ENCODE measurements at regions not wholly inside any gene's neighbourhood (a gene's known extent, or its start where the extent isn't known, plus 50 kb on each side); places are given as distances from the start of the nearest gene placed in this dataset.

DNA sequence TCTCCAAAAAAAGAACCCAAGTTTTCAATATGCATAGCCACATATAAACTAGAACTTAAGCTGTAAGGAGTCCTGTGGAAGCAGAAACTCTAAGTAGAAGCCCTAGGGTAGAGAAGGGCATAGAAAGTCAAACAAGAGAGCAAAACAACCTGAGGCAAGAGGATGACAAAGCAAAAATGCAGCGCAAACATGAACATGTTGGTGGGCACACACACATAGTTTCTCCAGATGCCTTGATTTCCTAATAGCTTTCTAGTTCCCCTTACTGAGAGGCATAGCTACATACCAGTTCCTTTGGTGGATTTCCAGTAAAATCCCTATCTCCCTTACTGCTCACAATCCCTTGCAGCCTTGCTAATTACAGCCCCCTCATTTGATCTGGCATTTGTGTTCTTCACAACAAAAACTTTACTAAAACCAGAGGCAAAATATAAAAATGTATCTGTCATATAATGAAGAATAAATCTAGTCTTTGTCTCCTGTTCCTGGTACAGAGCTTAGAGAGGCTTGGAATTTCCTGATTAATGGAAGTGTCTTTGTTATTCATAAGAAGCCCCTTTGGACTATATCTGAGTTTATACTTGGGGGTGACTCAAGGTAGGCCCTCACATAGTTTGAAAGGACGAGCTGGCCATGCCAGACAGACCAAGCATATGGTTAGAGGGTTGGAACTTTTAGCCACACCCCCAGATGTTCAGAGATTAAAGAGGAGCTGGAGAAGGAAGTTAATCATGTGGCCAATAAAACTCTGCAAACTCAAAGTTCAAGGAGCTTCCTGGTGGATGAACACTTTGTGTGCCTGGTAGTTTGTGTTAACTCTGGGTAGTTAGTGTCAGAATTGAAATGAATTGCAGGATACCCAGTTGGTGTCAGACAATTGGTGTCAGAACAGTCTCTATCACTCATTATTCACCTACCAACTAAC, 52.7 kb upstream of the ZCCHC13 start:
- Mint-ChIP-seq H3K27me3 (no peaks in the 10 kb centered on the region), H3K4me3 (no peak overlapping the region), H3K4me1 (no peaks in the 10 kb centered on the region), H3K9me3 (no peaks in the 10 kb centered on the region), H3K36me3 (ENCODE audit: low read depth) (peaks cover 20% of the 10 kb centered on the region), H3K27ac (peak overlapping the region; percentile 35)
- no peak for DNase-seq
- ATAC-seq: no peak

DNA sequence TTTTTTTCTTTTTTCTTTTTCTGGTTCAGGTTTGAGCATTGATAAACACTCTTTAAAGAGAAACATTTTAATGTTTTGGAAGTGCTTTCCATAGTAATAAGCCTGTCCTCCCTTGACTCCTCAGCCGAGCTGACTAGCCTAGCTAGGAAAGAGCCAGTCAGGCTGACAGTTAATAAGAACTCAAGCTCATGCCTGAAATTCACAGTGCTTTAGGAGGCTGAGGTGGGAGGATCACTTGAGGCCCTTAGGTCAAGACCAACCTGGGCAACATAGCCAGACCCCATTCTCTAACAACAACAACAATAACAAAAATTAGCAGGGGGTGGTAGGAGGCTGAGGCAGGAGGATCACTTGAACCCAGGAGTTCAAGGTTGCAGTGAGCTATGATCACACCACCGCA, 53.4 kb upstream of the ZCCHC13 start:
- peak overlapping the region; percentile 35 for H3K27ac Mint-ChIP-seq
- ATAC-seq (no peak), DNase-seq (no peak)
- no peaks in the 10 kb centered on the region for H3K27me3 Mint-ChIP-seq
- no peak overlapping the region for H3K4me3 Mint-ChIP-seq
- no peaks in the 10 kb centered on the region for H3K4me1 Mint-ChIP-seq
- H3K36me3 Mint-ChIP-seq (ENCODE audit: low read depth): peaks cover 16% of the 10 kb centered on the region
- no peaks in the 10 kb centered on the region for H3K9me3 Mint-ChIP-seq

DNA sequence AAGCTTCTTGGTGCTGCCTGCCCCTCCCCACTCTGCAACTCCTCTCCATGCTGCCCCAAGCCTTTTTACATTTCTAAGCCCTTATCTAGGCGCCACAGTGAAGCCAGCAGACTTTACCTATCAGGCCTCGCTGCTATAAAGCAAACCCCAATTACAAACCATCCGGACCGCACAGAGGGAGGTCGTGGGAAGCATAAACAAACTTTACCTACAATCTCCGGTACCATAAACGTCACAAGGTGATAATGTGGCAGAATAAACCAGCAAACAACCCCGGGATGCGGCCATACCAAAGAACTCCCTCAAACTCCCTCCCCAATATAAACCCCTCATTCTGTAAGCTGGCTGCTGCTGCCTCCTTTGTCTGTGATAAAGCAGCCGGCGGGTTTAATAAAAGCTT, 54.0 kb upstream of the ZCCHC13 start:
- H3K4me3 Mint-ChIP-seq: no peak overlapping the region
- ATAC-seq (no peak), DNase-seq (no peak)
- H3K36me3 Mint-ChIP-seq (ENCODE audit: low read depth): peaks cover 16% of the 10 kb centered on the region
- no peaks in the 10 kb centered on the region for H3K9me3 Mint-ChIP-seq
- H3K27ac Mint-ChIP-seq: no peak overlapping the region
- H3K4me1 Mint-ChIP-seq: no peaks in the 10 kb centered on the region
- no peaks in the 10 kb centered on the region for H3K27me3 Mint-ChIP-seq

DNA sequence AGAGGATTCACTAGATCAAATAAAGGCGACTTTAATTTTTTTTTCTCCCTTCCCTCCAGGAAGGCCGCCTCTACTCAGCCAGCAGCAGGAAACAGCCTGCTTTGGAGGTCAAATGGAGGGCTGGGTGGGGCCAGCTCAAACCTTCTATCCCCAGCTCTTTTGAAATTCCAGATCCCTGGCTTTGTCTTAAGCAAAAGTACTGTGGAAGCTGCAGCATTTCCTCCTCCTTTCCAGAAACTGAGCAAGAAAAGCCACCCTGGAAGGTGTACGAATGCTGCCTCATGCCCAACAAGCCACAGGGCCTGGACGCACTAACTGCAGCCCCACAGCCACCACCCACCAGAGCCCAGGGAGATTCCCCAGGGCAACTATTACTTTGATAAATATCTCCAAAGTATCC, 55.1 kb upstream of the ZCCHC13 start:
- H3K27me3 Mint-ChIP-seq: no peaks in the 10 kb centered on the region
- no peaks in the 10 kb centered on the region for H3K9me3 Mint-ChIP-seq
- ATAC-seq: no peak
- H3K36me3 Mint-ChIP-seq (ENCODE audit: low read depth): peaks cover 14% of the 10 kb centered on the region
- H3K4me3 Mint-ChIP-seq: no peak overlapping the region
- DNase-seq: no peak
- no peaks in the 10 kb centered on the region for H3K4me1 Mint-ChIP-seq
- no peak overlapping the region for H3K27ac Mint-ChIP-seq

DNA sequence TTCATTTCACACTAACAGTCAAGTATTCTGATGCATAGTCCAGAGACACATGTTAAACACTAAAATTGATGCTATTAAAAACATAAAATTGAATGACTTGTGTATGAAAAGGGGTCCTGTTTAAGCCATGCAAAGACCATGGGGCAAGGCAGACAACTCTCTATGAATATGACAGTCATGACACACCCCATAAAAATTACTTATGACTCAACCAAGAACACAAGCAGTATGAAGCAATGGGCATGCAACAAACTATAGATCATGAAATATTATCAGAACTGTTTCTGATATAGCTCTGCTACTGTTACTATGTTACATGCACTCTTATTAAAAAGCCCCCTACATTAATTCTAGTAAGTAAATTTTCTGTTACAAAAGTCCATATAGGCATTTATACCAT, 57.5 kb upstream of the ZCCHC13 start:
- Mint-ChIP-seq H3K27ac (no peak overlapping the region), H3K4me3 (no peak overlapping the region), H3K9me3 (no peaks in the 10 kb centered on the region), H3K36me3 (ENCODE audit: low read depth) (peaks cover 20% of the 10 kb centered on the region), H3K4me1 (peaks cover 2% of the 10 kb centered on the region), H3K27me3 (no peaks in the 10 kb centered on the region)
- ATAC-seq (no peak), DNase-seq (no peak)

DNA sequence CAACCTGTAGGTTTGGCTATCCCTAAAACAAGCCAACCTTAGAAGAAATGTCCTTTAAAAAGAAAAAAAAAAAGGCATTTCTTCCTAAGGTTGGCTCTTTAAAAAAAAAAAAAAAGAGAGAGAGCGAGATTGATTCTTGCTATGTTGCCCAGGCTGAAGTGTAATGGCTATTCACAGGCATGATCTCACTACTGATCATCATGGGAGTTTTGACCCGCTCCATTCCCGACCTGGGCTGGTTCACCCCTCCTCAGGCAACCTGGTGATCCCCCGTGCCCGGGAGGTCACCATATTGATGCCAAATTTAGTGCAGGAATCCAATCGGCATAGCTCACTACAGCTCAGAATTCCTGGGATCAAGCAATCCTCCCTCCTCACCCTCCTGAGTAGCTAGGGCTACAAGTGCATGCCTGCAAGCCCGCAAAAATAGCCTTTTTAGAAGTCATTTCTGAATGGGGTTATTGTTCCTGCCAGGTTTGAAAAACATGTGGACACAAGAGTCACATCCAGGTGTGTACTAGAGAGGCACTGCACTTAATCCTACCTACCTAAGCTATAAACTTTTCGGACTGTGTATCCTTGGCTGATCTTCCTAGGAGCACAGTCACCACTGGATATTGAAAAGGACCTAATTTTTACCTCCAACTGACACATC, 61.4 kb upstream of the ZCCHC13 start:
- H3K36me3 Mint-ChIP-seq (ENCODE audit: low read depth): peaks cover 17% of the 10 kb centered on the region
- no peak overlapping the region for H3K4me3 Mint-ChIP-seq
- H3K27ac Mint-ChIP-seq: no peak overlapping the region
- no peaks in the 10 kb centered on the region for H3K9me3 Mint-ChIP-seq
- DNase-seq (no peak), ATAC-seq (no peak)
- H3K4me1 Mint-ChIP-seq: peaks cover 2% of the 10 kb centered on the region
- no peaks in the 10 kb centered on the region for H3K27me3 Mint-ChIP-seq

DNA sequence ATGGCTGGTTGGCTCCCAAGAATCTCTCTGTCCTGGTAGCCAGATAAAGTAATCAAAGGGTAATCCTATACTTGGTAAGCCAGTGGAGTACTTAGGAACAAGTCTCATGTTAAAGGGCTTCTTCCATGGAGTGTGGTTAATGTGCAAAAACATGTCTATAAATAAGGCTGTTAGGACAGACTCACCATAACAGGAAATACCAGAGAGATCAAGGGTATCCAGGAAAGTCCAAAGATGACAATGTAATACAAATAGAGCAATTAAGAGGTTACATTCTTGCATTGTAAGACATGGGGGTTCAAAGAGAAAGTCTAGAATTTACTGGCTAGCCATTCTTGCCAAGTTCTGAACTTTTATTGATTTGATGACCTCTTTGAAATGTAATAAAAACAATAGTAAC, 61.9 kb upstream of the ZCCHC13 start:
- H3K9me3 Mint-ChIP-seq: no peaks in the 10 kb centered on the region
- H3K27ac Mint-ChIP-seq: no peak overlapping the region
- peaks cover 2% of the 10 kb centered on the region for H3K4me1 Mint-ChIP-seq
- H3K27me3 Mint-ChIP-seq: no peaks in the 10 kb centered on the region
- DNase-seq (no peak), ATAC-seq (no peak)
- H3K36me3 Mint-ChIP-seq (ENCODE audit: low read depth): peaks cover 17% of the 10 kb centered on the region
- no peak overlapping the region for H3K4me3 Mint-ChIP-seq

DNA sequence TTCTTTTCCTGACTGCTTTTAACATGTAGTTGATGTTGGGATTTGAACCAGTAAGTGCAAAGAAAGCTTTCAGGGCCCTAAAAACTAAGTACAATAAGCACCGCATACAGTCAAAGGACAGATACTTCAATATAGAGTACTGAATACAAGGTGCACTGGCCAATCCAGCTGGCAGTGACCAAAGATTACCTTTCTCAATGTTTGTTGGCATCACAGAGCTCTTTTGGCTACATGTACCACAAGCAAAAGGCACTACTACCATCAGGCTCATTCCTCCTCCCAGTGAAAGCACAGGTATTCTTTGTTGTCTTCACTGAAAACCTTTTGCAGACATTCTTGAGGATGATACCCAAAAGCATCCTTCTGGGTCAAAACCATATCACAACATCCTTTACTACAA, 65.2 kb upstream of the ZCCHC13 start:
- Mint-ChIP-seq H3K4me1 (peaks cover 2% of the 10 kb centered on the region), H3K9me3 (no peaks in the 10 kb centered on the region), H3K27me3 (no peaks in the 10 kb centered on the region), H3K27ac (no peak overlapping the region), H3K36me3 (ENCODE audit: low read depth) (peaks cover 14% of the 10 kb centered on the region), H3K4me3 (no peak overlapping the region)
- DNase-seq (no peak), ATAC-seq (no peak)

DNA sequence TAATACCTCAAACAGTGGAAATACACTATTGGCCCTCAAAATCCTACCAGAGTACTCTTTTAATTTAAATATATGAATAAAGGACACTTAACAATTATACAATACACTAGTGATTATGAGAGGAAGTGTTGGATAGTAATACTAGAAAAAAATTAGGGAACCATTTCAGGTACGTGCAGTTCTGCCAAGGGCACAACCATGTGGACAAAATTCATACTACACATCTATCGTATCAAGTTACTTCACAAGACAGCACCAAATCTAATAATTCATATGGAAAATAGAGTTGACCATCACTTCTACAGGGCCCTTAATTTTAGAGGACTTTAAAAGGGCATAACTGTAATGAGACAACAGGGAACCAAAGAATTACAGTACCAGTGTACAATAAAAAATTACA, 69.2 kb upstream of the ZCCHC13 start:
- no peak overlapping the region for H3K27ac Mint-ChIP-seq
- no peak overlapping the region for H3K4me3 Mint-ChIP-seq
- ATAC-seq (no peak), DNase-seq (no peak)
- H3K9me3 Mint-ChIP-seq: no peaks in the 10 kb centered on the region
- H3K4me1 Mint-ChIP-seq: no peaks in the 10 kb centered on the region
- no peaks in the 10 kb centered on the region for H3K27me3 Mint-ChIP-seq
- peaks cover 5% of the 10 kb centered on the region for H3K36me3 Mint-ChIP-seq (ENCODE audit: low read depth)

DNA sequence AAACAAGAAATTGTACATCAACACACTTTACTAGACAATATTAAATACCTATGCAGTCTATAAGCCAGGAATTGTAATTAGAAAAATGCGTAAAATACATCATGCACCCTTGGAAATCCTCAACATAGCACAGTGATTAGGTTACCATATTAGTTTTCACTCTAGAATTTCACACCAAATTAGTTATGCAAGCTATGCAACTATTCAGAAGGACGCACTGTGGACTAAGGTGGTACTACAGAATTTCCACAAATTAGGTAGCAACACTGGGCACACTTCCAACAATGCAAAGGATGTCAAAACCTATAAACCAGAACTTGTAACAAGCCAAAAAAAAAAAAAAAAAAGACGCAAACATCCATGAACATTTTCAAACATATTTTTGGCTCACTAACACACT, 71.1 kb upstream of the ZCCHC13 start:
- no peak for ATAC-seq

DNA sequence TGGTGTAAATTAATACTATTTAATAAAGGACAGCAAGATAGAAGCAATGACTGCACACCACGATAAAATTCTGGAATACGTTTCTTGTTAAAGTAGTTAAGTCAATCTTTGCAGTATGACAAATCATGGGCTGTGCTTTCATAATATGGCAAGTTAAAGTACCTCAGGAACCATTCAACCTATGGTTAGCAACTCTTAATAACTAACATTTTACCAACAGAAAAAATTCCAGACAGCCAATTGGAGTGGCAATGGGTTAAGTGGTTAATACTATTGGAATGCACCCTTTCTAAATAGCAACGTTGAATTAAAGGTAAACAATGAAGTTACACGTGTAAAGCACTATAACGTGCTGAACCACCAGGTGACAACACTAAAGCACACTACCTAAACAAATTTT, 72.4 kb upstream of the ZCCHC13 start:
- peaks cover 9% of the 10 kb centered on the region for H3K36me3 Mint-ChIP-seq (ENCODE audit: low read depth)
- no peak for DNase-seq
- ATAC-seq: no peak
- no peak overlapping the region for H3K27ac Mint-ChIP-seq
- H3K27me3 Mint-ChIP-seq: no peaks in the 10 kb centered on the region
- no peaks in the 10 kb centered on the region for H3K4me1 Mint-ChIP-seq
- H3K9me3 Mint-ChIP-seq: no peaks in the 10 kb centered on the region
- no peak overlapping the region for H3K4me3 Mint-ChIP-seq

More for the DNA sequence above, 71.1 kb upstream of the ZCCHC13 start:
- H3K4me3 Mint-ChIP-seq: no peak overlapping the region
- no peak for DNase-seq
- peaks cover 5% of the 10 kb centered on the region for H3K36me3 Mint-ChIP-seq (ENCODE audit: low read depth)
- no peaks in the 10 kb centered on the region for H3K4me1 Mint-ChIP-seq
- H3K9me3 Mint-ChIP-seq: no peaks in the 10 kb centered on the region
- no peaks in the 10 kb centered on the region for H3K27me3 Mint-ChIP-seq
- H3K27ac Mint-ChIP-seq: no peak overlapping the region

DNA sequence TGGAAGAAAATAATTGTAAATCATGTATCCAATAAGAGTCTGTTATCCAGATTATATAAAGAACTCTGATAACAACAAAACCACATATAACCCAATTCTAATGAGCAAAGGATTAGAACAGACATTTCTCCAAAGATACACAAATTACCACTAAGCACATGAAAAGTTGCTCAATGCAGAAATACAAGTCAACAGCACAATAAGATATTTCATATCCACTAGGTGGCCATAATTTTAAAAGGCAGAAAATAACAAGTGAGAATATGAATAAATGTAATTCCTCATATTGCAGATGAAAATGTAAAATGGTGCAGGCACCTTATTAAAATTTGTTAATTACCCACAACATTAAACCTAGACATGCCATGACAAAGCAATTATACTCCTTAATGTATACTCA, 73.9 kb upstream of the ZCCHC13 start:
- no peak overlapping the region for H3K27ac Mint-ChIP-seq
- no peaks in the 10 kb centered on the region for H3K27me3 Mint-ChIP-seq
- no peak overlapping the region for H3K4me3 Mint-ChIP-seq
- no peak for DNase-seq
- no peak for ATAC-seq
- H3K36me3 Mint-ChIP-seq (ENCODE audit: low read depth): peaks cover 20% of the 10 kb centered on the region
- no peaks in the 10 kb centered on the region for H3K4me1 Mint-ChIP-seq
- no peaks in the 10 kb centered on the region for H3K9me3 Mint-ChIP-seq

DNA sequence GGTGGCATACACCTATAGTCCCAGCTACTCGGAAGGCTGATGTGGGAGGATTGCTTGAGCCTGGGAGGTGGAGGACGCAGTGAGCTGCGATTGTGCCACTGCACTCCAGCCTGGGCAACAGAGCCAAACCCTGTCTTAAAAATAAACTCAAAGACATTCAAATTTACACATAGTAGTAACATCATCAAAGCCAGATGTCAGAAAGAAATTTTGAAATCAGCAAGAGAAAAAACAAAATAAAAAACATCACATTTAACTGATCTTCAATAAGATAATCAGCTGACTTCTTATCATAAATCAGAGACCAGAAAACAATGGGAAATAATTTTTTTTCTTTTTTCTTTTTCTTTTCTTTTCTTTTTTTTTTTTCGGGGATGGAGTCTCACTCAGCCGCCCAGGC, 78.9 kb upstream of the ZCCHC13 start:
- DNase-seq: no peak
- Mint-ChIP-seq H3K27ac (no peak overlapping the region), H3K9me3 (no peaks in the 10 kb centered on the region), H3K27me3 (no peaks in the 10 kb centered on the region), H3K4me1 (peaks cover 1% of the 10 kb centered on the region), H3K4me3 (no peak overlapping the region), H3K36me3 (ENCODE audit: low read depth) (peaks cover 36% of the 10 kb centered on the region)
- ATAC-seq: no peak

DNA sequence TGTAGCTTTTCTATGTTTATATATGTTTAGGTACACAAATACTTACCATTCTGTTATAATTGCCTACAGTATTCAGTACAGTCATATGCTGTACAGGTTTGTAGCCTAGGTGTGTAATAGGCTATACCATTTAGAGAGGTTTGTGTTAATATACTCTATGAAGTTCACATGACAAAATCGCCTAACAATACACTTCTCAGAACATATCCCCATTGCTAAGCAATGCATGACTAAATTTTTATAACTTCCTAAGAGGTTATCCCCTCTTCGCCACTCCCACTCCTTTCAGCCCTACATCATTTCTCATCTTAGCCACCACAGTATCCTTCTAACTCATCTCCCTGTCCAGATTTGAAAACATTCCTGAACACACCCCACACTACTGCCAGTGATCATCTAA, 83.7 kb upstream of the ZCCHC13 start:
- no peaks in the 10 kb centered on the region for H3K27me3 Mint-ChIP-seq
- DNase-seq (no peak), ATAC-seq (no peak)
- no peak overlapping the region for H3K27ac Mint-ChIP-seq
- H3K4me3 Mint-ChIP-seq: no peak overlapping the region
- no peaks in the 10 kb centered on the region for H3K9me3 Mint-ChIP-seq
- H3K4me1 Mint-ChIP-seq: peaks cover 1% of the 10 kb centered on the region
- H3K36me3 Mint-ChIP-seq (ENCODE audit: low read depth): peaks cover 43% of the 10 kb centered on the region

DNA sequence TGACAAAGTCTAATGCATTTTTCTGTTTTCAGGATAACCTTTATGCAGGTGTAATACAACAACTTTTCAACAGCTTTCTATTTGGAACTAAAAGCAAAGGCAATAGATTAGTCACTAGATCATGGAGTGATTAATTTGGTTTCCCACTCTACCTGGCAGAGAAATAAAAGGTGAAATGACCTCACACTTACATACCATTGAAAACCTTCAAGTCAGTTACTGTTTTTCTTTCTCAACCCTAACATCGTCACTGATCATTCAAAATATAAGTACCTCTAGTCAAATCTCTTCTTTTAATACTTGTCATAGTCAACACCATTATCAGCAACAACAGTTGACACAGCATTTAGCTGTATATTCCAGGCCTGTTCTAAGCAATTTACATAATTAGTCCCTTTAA, 85.1 kb upstream of the ZCCHC13 start:
- Mint-ChIP-seq H3K9me3 (no peaks in the 10 kb centered on the region), H3K27me3 (no peaks in the 10 kb centered on the region), H3K4me1 (peaks cover 1% of the 10 kb centered on the region), H3K27ac (no peak overlapping the region), H3K36me3 (ENCODE audit: low read depth) (peaks cover 48% of the 10 kb centered on the region), H3K4me3 (no peak overlapping the region)
- ATAC-seq (no peak), DNase-seq (no peak)

All from activated naive CD8-positive, alpha-beta T cell treated with anti-CD3 and anti-CD28 coated beads, Interleukin-2, amount 50 U/mL, for 24 hours (primary cell).